WTC11 (cell line): ENCODE measurements at regions not wholly inside any gene's neighbourhood (a gene's known extent, or its start where the extent isn't known, plus 50 kb on each side); places are given as distances from the start of the nearest gene placed in this dataset.

ENCODE experiments used
- ATAC-seq: fragments of 200-7000 bp; cut with Tn5 transposase; 2 replicates; pipeline ENCODE4 v1.10.0; 2021; ENCODE audit warnings: mild to moderate bottlenecking, moderate library complexity
- CTCF ChIA-PET: fragments of 300-600 bp; sonication (Branson Sonifier 250); formaldehyde crosslinking; loops from one replicate; lab custom pipeline; 2021; ENCODE audit warnings: antibody characterized with exemption; lab: Charles Lee
- POLR2A ChIA-PET: fragments of 350-600 bp; sonication (Branson Sonifier 250); formaldehyde crosslinking; loops from one replicate; lab custom pipeline; 2021; ENCODE audit warnings: antibody characterized with exemption; lab: Charles Lee
- DNase-seq: peaks from one replicate; pipeline ENCODE4 v3.0.0; 2021; ENCODE audit warnings: low spot score
- H3K27ac Mint-ChIP-seq: 2 replicates; pipeline ENCODE4 v1.8.0; 2021; ENCODE audit warnings: mixed read lengths
- H3K27me3 Mint-ChIP-seq: 2 replicates; pipeline ENCODE4 v1.8.0; 2021; ENCODE audit warnings: low read depth, mild to moderate bottlenecking, moderate library complexity, mixed read lengths
- H3K36me3 Mint-ChIP-seq: 2 replicates; pipeline ENCODE4 v1.8.0; 2021; ENCODE audit warnings: mixed read lengths
- H3K4me1 Mint-ChIP-seq: 2 replicates; pipeline ENCODE4 v1.8.0; 2022; ENCODE audit warnings: mixed read lengths
- H3K4me3 Mint-ChIP-seq: 2 replicates; pipeline ENCODE4 v1.8.0; 2021; ENCODE audit warnings: mild to moderate bottlenecking, moderate library complexity, mixed read lengths
- H3K9me3 Mint-ChIP-seq: 2 replicates; pipeline ENCODE4 v1.8.0; 2021; ENCODE audit warnings: mixed read lengths
- ELF4 ChIP-seq: sonication (generic); formaldehyde crosslinking; IDR thresholded peaks from 2 replicates; pipeline ENCODE4 v1.8.1; 2022; ENCODE audit warnings: low read depth, mild to moderate bottlenecking, moderate library complexity, missing genetic modification reagents
- ESRRA ChIP-seq: sonication (generic); formaldehyde crosslinking; IDR thresholded peaks from 2 replicates; pipeline ENCODE4 v1.8.1; 2022; ENCODE audit warnings: mild to moderate bottlenecking, missing genetic modification reagents, borderline replicate concordance
- IRF2 ChIP-seq: sonication (generic); formaldehyde crosslinking; IDR thresholded peaks from 2 replicates; pipeline ENCODE4 v1.8.0; 2022; ENCODE audit warnings: low read depth, missing genetic modification reagents, borderline replicate concordance
- JUN ChIP-seq: sonication (generic); formaldehyde crosslinking; IDR thresholded peaks from 2 replicates; pipeline ENCODE4 v1.8.0; 2023; ENCODE audit warnings: mild to moderate bottlenecking, missing genetic modification reagents
- NFYB ChIP-seq: sonication (generic); formaldehyde crosslinking; conservative IDR thresholded peaks from 2 replicates; pipeline ENCODE4 v1.8.0; 2022; ENCODE audit warnings: low read depth, missing genetic modification reagents
- NR1H2 ChIP-seq: sonication (generic); formaldehyde crosslinking; IDR thresholded peaks from 2 replicates; pipeline ENCODE4 v1.9.0; 2021; ENCODE audit warnings: mild to moderate bottlenecking, moderate library complexity, missing genetic modification reagents
- NR3C1 ChIP-seq: sonication (generic); formaldehyde crosslinking; conservative IDR thresholded peaks from 2 replicates; pipeline ENCODE4 v1.8.1; 2023; ENCODE audit warnings: low read depth, mild to moderate bottlenecking, missing genetic modification reagents
- RELA ChIP-seq: sonication (generic); formaldehyde crosslinking; IDR thresholded peaks from 2 replicates; pipeline ENCODE4 v1.8.1; 2022; ENCODE audit warnings: missing genetic modification reagents, mild to moderate bottlenecking, borderline replicate concordance
- TCF7 ChIP-seq: sonication (generic); formaldehyde crosslinking; IDR thresholded peaks from 2 replicates; pipeline ENCODE4 v1.8.0; 2022; ENCODE audit warnings: mild to moderate bottlenecking, low read depth, missing genetic modification reagents, moderate library complexity
- ZNF416 ChIP-seq: fragments of 250-450 bp; sonication (Bioruptor Pico); IDR thresholded peaks from 2 replicates; pipeline ENCODE4 v1.9.0; 2021; ENCODE audit warnings: mild to moderate bottlenecking, inconsistent platforms
- TF ChIP-seq, protein P1 (sequence below): fragments of 200-600 bp; IDR thresholded peaks from 2 replicates; pipeline ENCODE4 v1.8.0; 2022; ENCODE audit warnings: antibody characterized with exemption
- TF ChIP-seq, protein P2 (sequence below): sonication (generic); formaldehyde crosslinking; IDR thresholded peaks from 2 replicates; pipeline ENCODE4 v1.8.1; 2022; ENCODE audit warnings: low read depth, mild to moderate bottlenecking, moderate library complexity, missing genetic modification reagents, borderline replicate concordance
- TF ChIP-seq, protein P3 (sequence below): sonication (generic); formaldehyde crosslinking; IDR thresholded peaks from 2 replicates; pipeline ENCODE4 v1.8.1; 2023; ENCODE audit warnings: mild to moderate bottlenecking, missing genetic modification reagents
- TF ChIP-seq, protein P4 (sequence below): sonication (generic); formaldehyde crosslinking; IDR thresholded peaks from 2 replicates; pipeline ENCODE4 v1.8.1; 2023; ENCODE audit warnings: mild to moderate bottlenecking, missing genetic modification reagents, moderate library complexity
- TF ChIP-seq, protein P5 (sequence below): sonication (generic); formaldehyde crosslinking; IDR thresholded peaks from 2 replicates; pipeline ENCODE4 v1.8.0; 2022; ENCODE audit warnings: mild to moderate bottlenecking, missing genetic modification reagents
- TF ChIP-seq, protein P6 (sequence below): sonication (generic); formaldehyde crosslinking; IDR thresholded peaks from 2 replicates; pipeline ENCODE4 v1.8.1; 2023; ENCODE audit warnings: mild to moderate bottlenecking, missing genetic modification reagents

DNA sequence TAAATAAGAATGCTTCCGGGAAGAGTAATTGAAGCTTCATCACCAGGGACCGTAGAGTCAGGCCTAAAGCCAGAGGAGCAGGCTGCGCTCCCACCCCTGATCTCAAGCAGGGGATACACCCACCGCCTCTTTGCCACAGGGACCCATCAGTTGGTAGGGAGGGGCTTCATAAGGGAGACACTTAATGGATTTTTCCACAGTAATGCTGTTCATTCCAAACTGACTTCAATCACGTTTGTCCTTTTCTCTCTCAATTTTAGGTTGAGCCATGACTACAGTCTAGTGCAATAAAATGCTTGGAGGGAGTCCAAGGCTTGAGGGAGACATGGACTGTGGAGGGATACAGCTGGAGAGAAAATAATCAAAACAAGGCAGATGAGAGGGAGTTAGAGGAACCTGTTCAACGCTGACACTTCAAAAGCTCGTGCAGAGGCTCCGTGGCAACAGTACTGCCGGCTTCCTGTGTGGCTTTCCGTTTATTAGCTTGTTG lies 111.5 kb downstream of the SEC16B start (continued):
- TF ChIP-seq, protein P1, sequence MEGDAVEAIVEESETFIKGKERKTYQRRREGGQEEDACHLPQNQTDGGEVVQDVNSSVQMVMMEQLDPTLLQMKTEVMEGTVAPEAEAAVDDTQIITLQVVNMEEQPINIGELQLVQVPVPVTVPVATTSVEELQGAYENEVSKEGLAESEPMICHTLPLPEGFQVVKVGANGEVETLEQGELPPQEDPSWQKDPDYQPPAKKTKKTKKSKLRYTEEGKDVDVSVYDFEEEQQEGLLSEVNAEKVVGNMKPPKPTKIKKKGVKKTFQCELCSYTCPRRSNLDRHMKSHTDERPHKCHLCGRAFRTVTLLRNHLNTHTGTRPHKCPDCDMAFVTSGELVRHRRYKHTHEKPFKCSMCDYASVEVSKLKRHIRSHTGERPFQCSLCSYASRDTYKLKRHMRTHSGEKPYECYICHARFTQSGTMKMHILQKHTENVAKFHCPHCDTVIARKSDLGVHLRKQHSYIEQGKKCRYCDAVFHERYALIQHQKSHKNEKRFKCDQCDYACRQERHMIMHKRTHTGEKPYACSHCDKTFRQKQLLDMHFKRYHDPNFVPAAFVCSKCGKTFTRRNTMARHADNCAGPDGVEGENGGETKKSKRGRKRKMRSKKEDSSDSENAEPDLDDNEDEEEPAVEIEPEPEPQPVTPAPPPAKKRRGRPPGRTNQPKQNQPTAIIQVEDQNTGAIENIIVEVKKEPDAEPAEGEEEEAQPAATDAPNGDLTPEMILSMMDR: no peak

DNA sequence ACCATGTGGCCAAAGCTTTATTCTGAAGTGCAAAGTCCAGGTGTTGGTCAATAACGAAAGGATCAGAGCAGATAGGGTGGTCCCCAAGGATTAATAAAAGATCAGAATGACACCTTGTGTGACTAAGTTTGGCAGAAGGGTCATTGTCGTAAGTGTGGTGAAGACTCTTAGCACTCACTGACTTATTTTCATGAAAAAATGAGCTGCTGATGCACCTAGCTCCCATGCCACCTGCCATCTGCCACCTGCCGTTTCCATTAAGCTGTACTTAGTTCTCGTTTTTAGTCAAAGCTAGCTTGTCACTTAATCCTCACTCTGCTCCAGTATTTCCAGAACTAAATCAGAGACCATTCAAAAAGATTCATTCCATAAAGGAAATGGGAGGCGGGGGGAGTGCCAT lies 112.6 kb downstream of the SEC16B start:
- Mint-ChIP-seq H3K9me3 (peaks cover 10% of the 10 kb centered on the region), H3K27me3 (no peaks in the 10 kb centered on the region), H3K36me3 (no peaks in the 10 kb centered on the region), H3K4me3 (no peak overlapping the region), H3K4me1 (no peaks in the 10 kb centered on the region; the same call in 1 of the 2 replicates), H3K27ac (no peak overlapping the region)
- CTCF ChIA-PET: interaction anchor here (1.6 kb wide), 1 partner anchor 90 kb away, joined by 3 read pairs; no protein-coding TSS in a partner anchor
- no peak for ATAC-seq
- no peak for DNase-seq
- POLR2A ChIA-PET: no interaction called here
- no peak for TF ChIP-seq NFYB
- TF ChIP-seq, protein P2, sequence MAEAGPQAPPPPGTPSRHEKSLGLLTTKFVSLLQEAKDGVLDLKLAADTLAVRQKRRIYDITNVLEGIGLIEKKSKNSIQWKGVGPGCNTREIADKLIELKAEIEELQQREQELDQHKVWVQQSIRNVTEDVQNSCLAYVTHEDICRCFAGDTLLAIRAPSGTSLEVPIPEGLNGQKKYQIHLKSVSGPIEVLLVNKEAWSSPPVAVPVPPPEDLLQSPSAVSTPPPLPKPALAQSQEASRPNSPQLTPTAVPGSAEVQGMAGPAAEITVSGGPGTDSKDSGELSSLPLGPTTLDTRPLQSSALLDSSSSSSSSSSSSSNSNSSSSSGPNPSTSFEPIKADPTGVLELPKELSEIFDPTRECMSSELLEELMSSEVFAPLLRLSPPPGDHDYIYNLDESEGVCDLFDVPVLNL (CRISPR knock-in tag): no peak
- no peak for TF ChIP-seq JUN (CRISPR knock-in tag)
- TF ChIP-seq NR3C1 (CRISPR knock-in tag): no peak
- no peak for TF ChIP-seq TCF7 (CRISPR knock-in tag)
- TF ChIP-seq, protein P3, sequence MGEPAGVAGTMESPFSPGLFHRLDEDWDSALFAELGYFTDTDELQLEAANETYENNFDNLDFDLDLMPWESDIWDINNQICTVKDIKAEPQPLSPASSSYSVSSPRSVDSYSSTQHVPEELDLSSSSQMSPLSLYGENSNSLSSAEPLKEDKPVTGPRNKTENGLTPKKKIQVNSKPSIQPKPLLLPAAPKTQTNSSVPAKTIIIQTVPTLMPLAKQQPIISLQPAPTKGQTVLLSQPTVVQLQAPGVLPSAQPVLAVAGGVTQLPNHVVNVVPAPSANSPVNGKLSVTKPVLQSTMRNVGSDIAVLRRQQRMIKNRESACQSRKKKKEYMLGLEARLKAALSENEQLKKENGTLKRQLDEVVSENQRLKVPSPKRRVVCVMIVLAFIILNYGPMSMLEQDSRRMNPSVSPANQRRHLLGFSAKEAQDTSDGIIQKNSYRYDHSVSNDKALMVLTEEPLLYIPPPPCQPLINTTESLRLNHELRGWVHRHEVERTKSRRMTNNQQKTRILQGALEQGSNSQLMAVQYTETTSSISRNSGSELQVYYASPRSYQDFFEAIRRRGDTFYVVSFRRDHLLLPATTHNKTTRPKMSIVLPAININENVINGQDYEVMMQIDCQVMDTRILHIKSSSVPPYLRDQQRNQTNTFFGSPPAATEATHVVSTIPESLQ (CRISPR knock-in tag): no peak
- TF ChIP-seq IRF2: no peak
- TF ChIP-seq, protein P4, sequence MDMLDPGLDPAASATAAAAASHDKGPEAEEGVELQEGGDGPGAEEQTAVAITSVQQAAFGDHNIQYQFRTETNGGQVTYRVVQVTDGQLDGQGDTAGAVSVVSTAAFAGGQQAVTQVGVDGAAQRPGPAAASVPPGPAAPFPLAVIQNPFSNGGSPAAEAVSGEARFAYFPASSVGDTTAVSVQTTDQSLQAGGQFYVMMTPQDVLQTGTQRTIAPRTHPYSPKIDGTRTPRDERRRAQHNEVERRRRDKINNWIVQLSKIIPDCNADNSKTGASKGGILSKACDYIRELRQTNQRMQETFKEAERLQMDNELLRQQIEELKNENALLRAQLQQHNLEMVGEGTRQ (CRISPR knock-in tag): no peak
- TF ChIP-seq, protein P5, sequence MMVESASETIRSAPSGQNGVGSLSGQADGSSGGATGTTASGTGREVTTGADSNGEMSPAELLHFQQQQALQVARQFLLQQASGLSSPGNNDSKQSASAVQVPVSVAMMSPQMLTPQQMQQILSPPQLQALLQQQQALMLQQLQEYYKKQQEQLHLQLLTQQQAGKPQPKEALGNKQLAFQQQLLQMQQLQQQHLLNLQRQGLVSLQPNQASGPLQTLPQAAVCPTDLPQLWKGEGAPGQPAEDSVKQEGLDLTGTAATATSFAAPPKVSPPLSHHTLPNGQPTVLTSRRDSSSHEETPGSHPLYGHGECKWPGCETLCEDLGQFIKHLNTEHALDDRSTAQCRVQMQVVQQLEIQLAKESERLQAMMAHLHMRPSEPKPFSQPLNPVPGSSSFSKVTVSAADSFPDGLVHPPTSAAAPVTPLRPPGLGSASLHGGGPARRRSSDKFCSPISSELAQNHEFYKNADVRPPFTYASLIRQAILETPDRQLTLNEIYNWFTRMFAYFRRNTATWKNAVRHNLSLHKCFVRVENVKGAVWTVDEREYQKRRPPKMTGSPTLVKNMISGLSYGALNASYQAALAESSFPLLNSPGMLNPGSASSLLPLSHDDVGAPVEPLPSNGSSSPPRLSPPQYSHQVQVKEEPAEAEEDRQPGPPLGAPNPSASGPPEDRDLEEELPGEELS: no peak
- TF ChIP-seq ELF4 (CRISPR knock-in tag): no peak
- no peak for TF ChIP-seq NR1H2 (CRISPR knock-in tag)
- TF ChIP-seq, protein P6, sequence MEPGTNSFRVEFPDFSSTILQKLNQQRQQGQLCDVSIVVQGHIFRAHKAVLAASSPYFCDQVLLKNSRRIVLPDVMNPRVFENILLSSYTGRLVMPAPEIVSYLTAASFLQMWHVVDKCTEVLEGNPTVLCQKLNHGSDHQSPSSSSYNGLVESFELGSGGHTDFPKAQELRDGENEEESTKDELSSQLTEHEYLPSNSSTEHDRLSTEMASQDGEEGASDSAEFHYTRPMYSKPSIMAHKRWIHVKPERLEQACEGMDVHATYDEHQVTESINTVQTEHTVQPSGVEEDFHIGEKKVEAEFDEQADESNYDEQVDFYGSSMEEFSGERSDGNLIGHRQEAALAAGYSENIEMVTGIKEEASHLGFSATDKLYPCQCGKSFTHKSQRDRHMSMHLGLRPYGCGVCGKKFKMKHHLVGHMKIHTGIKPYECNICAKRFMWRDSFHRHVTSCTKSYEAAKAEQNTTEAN (CRISPR knock-in tag): no peak
- no peak for TF ChIP-seq ESRRA
- no peak for TF ChIP-seq ZNF416
- no peak for TF ChIP-seq RELA (CRISPR knock-in tag)
